ENCODE measurements at regions not wholly inside any gene's neighbourhood (a gene's known extent, or its start where the extent isn't known, plus 50 kb on each side); places are given as distances from the start of the nearest gene placed in this dataset.

- H3K27ac ChIP-seq (ENCODE audit: low read depth, low read length), result no peak overlapping the region
- H3K4me1 ChIP-seq (ENCODE audit: control insufficient read depth, insufficient read depth, low read length), result no peaks in the 10 kb centered on the region
- H3K4me3 ChIP-seq (ENCODE audit: low read depth, low read length), result no peak overlapping the region
- no peaks in the 10 kb centered on the region for H3K36me3 ChIP-seq (ENCODE audit: control insufficient read depth, insufficient read depth, low read length)
- DNase-seq (ENCODE audit: low read depth in 4 of 6, low spot score in 6 of 6), result no peak
- H3K9me3 ChIP-seq (ENCODE audit: control insufficient read depth, insufficient read depth, low read length), result no peaks in the 10 kb centered on the region
- H3K27me3 ChIP-seq (ENCODE audit: control insufficient read depth, insufficient read depth, low read length), result no peaks in the 10 kb centered on the region
Measured at GRCh38 chr11:96707273-96707672, 317.5 kb downstream of the JRKL start.

DNA sequence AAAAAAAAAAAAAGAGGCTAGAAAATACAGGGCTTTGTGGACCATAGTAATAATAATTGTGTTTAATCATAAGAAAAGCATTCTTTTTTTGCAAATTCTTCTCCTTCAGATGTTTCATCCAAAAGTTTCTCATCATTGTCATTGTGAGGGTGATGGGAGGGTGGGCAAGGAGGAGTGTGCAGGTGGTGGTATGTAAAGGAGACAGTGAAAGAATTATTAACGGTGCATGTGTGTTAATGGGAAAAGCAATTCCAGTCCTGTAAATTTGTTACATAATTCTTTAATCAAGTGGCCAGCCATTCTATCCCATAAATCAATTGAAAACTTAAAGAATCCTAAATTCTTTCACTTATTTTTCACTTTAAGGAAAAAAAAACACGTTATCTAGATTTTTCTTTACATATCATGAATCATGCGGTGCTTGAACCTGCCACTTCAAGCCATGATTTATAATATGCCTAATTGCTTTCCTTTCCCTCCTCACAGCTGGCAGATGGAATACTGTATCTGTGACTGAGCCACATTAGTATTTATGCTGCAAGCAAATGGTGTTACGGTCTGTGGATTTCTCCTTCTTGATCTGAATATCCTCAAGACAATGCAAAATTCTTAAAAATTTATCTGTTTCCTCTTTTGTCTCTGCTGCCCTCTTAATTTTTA is 318.5 kb downstream of the JRKL start:
- Histone ChIP-seq H3K4me3 (ENCODE audit: low read depth, low read length) (no peak overlapping the region), H3K9me3 (ENCODE audit: control insufficient read depth, insufficient read depth, low read length) (no peaks in the 10 kb centered on the region), H3K27ac (ENCODE audit: low read depth, low read length) (no peak overlapping the region), H3K4me1 (ENCODE audit: control insufficient read depth, insufficient read depth, low read length) (no peaks in the 10 kb centered on the region), H3K36me3 (ENCODE audit: control insufficient read depth, insufficient read depth, low read length) (no peaks in the 10 kb centered on the region), H3K27me3 (ENCODE audit: control insufficient read depth, insufficient read depth, low read length) (no peaks in the 10 kb centered on the region)
- WGBS (ENCODE audit: insufficient coverage), result 80% methylated on average over 1 of the region's 4 CpGs
- DNase-seq (ENCODE audit: low read depth in 4 of 6, low spot score in 6 of 6), result peak in 1 of 6 donors; percentile 50

DNA sequence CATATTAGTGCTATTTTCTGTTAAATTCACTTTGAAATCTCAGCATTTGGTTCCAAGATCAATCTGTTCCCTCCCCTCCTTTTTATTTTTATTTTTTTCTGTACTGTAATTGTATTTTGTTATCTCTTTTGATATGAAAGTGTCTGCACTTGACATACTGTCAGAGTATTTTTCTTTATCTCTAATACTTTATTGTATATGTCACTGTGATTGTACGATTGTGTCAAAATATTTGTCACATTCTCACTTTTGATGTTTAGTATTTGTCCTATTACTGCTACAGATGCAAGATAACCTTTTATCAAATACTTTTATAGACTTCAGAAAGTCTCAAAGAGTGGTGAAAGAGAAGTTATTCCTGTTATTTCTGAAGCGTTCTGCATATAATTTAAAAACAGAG is 323.5 kb downstream of the JRKL start:
- H3K9me3 ChIP-seq (ENCODE audit: control insufficient read depth, insufficient read depth, low read length), result no peaks in the 10 kb centered on the region
- H3K4me3 ChIP-seq (ENCODE audit: low read depth, low read length), result no peak overlapping the region
- WGBS (ENCODE audit: insufficient coverage), result no CpG with 5 or more reads among the region's 2 CpGs
- no peak overlapping the region for H3K27ac ChIP-seq (ENCODE audit: low read depth, low read length)
- no peak for DNase-seq (ENCODE audit: low read depth in 4 of 6, low spot score in 6 of 6)
- H3K36me3 ChIP-seq (ENCODE audit: control insufficient read depth, insufficient read depth, low read length), result no peaks in the 10 kb centered on the region
- H3K4me1 ChIP-seq (ENCODE audit: control insufficient read depth, insufficient read depth, low read length), result no peaks in the 10 kb centered on the region
- no peaks in the 10 kb centered on the region for H3K27me3 ChIP-seq (ENCODE audit: control insufficient read depth, insufficient read depth, low read length)

GRCh38 chr11:96714689-96715088 is 324.9 kb downstream of the JRKL start:
- no peaks in the 10 kb centered on the region for H3K27me3 ChIP-seq (ENCODE audit: control insufficient read depth, insufficient read depth, low read length)
- DNase-seq (ENCODE audit: low read depth in 4 of 6, low spot score in 6 of 6), result no peak
- H3K4me1 ChIP-seq (ENCODE audit: control insufficient read depth, insufficient read depth, low read length), result no peaks in the 10 kb centered on the region
- WGBS (ENCODE audit: insufficient coverage), result no CpG with 5 or more reads among the region's 2 CpGs
- H3K27ac ChIP-seq (ENCODE audit: low read depth, low read length), result no peak overlapping the region
- H3K9me3 ChIP-seq (ENCODE audit: control insufficient read depth, insufficient read depth, low read length), result no peaks in the 10 kb centered on the region
- no peaks in the 10 kb centered on the region for H3K36me3 ChIP-seq (ENCODE audit: control insufficient read depth, insufficient read depth, low read length)
- no peak overlapping the region for H3K4me3 ChIP-seq (ENCODE audit: low read depth, low read length)

GRCh38 chr11:96715208-96715607 is 325.4 kb downstream of the JRKL start:
- H3K36me3 ChIP-seq (ENCODE audit: control insufficient read depth, insufficient read depth, low read length), result no peaks in the 10 kb centered on the region
- no peaks in the 10 kb centered on the region for H3K27me3 ChIP-seq (ENCODE audit: control insufficient read depth, insufficient read depth, low read length)
- no peaks in the 10 kb centered on the region for H3K9me3 ChIP-seq (ENCODE audit: control insufficient read depth, insufficient read depth, low read length)
- DNase-seq (ENCODE audit: low read depth in 4 of 6, low spot score in 6 of 6), result no peak
- H3K4me3 ChIP-seq (ENCODE audit: low read depth, low read length), result no peak overlapping the region
- no peaks in the 10 kb centered on the region for H3K4me1 ChIP-seq (ENCODE audit: control insufficient read depth, insufficient read depth, low read length)
- no peak overlapping the region for H3K27ac ChIP-seq (ENCODE audit: low read depth, low read length)
- WGBS (ENCODE audit: insufficient coverage), result 100% methylated on average over 1 of the region's 3 CpGs

DNA sequence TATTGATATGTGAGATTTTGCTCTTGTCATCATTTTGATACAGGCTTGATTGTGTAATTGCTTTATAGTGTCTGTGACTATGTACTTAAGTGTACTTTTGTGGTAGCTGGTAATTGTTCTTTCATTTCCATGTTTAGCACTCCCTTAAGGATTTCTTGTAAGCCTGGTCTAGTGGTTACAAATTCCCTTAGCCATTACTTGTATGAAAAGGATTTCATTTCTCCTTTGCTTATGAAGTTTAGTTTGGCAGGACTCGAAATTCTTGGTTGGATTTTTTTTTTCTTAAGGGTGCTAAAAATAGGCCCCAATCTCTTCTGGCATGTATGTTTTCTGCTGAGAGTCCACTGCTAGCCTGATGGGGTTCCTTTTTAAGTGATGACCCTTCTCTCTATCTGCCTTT is 346.8 kb downstream of the JRKL start:
- Histone ChIP-seq H3K9me3 (ENCODE audit: control insufficient read depth, insufficient read depth, low read length) (peaks cover 2% of the 10 kb centered on the region), H3K27ac (ENCODE audit: low read depth, low read length) (no peak overlapping the region), H3K36me3 (ENCODE audit: control insufficient read depth, insufficient read depth, low read length) (no peaks in the 10 kb centered on the region), H3K4me1 (ENCODE audit: control insufficient read depth, insufficient read depth, low read length) (no peaks in the 10 kb centered on the region), H3K4me3 (ENCODE audit: low read depth, low read length) (no peak overlapping the region), H3K27me3 (ENCODE audit: control insufficient read depth, insufficient read depth, low read length) (no peaks in the 10 kb centered on the region)
- 75% methylated on average over 1 of the region's 1 CpG for WGBS (ENCODE audit: insufficient coverage)
- DNase-seq (ENCODE audit: low read depth in 4 of 6, low spot score in 6 of 6), result no peak

DNA sequence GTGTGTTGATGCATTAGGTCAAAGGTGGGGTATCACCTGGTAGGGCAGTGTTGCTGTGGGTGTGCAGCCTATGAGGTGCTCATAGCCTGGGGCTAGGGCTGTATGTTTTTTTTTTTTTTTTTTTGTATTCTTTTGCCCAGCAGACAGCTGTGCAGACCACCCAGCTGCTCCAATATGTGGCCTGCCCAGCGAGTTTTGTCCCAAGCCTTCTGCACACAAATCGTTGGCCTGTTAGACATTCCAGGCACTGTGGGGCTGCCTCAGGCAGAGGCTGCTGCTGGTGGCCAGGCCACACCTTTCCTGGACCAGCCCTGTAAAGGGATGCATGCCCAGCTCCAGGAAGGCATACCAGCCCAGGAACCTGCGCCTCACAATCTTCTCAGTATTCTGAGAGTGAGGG is 348.5 kb downstream of the JRKL start:
- Histone ChIP-seq H3K4me1 (ENCODE audit: control insufficient read depth, insufficient read depth, low read length) (no peaks in the 10 kb centered on the region), H3K9me3 (ENCODE audit: control insufficient read depth, insufficient read depth, low read length) (peaks cover 2% of the 10 kb centered on the region), H3K27me3 (ENCODE audit: control insufficient read depth, insufficient read depth, low read length) (no peaks in the 10 kb centered on the region), H3K36me3 (ENCODE audit: control insufficient read depth, insufficient read depth, low read length) (no peaks in the 10 kb centered on the region), H3K27ac (ENCODE audit: low read depth, low read length) (no peak overlapping the region), H3K4me3 (ENCODE audit: low read depth, low read length) (no peak overlapping the region)
- WGBS (ENCODE audit: insufficient coverage), result 91% methylated on average over 3 of the region's 3 CpGs
- DNase-seq (ENCODE audit: low read depth in 4 of 6, low spot score in 6 of 6), result no peak

GRCh38 chr11:96741068-96741467 is 351.3 kb downstream of the JRKL start:
- Histone ChIP-seq H3K27me3 (ENCODE audit: control insufficient read depth, insufficient read depth, low read length) (no peaks in the 10 kb centered on the region), H3K36me3 (ENCODE audit: control insufficient read depth, insufficient read depth, low read length) (no peaks in the 10 kb centered on the region), H3K27ac (ENCODE audit: low read depth, low read length) (no peak overlapping the region), H3K9me3 (ENCODE audit: control insufficient read depth, insufficient read depth, low read length) (no peaks in the 10 kb centered on the region), H3K4me3 (ENCODE audit: low read depth, low read length) (no peak overlapping the region), H3K4me1 (ENCODE audit: control insufficient read depth, insufficient read depth, low read length) (no peaks in the 10 kb centered on the region)
- DNase-seq (ENCODE audit: low read depth in 4 of 6, low spot score in 6 of 6), result no peak
- WGBS (ENCODE audit: insufficient coverage), result 95% methylated on average over 4 of the region's 5 CpGs

DNA sequence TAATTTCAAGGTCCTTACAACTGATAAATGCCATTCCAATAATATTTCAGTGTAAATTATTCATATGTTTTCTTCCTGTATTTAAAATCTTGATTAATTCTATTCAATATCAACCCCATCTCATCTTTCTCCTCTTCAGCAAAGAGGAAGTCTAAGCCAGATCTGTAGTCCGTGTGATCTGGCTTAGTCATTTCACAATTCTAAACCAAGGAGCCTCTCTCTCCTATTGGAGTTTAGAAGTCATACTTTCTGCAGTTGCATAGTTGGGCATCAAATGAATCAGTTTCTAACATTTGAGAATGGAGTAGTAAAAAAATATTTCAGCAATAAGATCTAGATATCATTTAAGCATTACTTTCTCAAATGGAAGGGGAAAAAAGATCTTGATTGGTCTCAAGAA is 354.9 kb downstream of the JRKL start:
- no peak overlapping the region for H3K27ac ChIP-seq (ENCODE audit: low read depth, low read length)
- no peaks in the 10 kb centered on the region for H3K9me3 ChIP-seq (ENCODE audit: control insufficient read depth, insufficient read depth, low read length)
- no peak overlapping the region for H3K4me3 ChIP-seq (ENCODE audit: low read depth, low read length)
- no CpG with 5 or more reads among the region's 1 CpG for WGBS (ENCODE audit: insufficient coverage)
- H3K4me1 ChIP-seq (ENCODE audit: control insufficient read depth, insufficient read depth, low read length), result no peaks in the 10 kb centered on the region
- DNase-seq (ENCODE audit: low read depth in 4 of 6, low spot score in 6 of 6), result no peak
- H3K36me3 ChIP-seq (ENCODE audit: control insufficient read depth, insufficient read depth, low read length), result no peaks in the 10 kb centered on the region
- H3K27me3 ChIP-seq (ENCODE audit: control insufficient read depth, insufficient read depth, low read length), result no peaks in the 10 kb centered on the region

DNA sequence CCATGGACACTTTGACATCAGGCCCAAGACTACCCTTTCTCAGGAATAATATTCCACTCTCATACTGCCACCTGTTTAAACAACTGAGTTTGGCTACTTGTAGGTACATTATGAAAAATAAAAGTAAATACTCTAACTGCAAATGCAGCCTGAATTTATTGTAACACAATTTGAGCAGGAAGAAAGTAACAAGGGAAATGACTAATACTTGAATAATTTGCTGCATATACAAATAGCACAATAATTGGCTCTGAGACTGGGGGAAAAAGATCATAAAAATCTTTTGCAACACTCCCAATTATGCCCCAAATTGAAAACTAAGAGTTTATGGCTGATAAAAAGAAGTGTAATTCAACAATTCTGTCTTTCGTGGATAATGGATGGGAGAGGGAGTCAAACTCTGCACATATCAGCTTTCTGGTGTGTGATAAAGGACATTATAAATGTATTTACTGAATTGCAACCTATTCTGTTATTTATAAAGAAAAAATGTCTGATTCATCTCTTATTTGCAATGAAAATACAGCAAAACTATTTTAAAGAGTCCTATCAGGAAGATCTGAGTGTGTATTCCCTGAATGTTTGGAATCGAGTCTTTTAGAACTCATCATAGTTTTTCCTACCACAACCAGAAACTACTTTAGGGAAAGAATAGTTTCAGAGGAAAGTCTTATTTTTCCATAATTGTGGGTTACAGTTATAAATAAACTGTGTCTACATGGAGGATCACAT is 359.0 kb downstream of the JRKL start:
- H3K36me3 ChIP-seq (ENCODE audit: control insufficient read depth, insufficient read depth, low read length), result no peaks in the 10 kb centered on the region
- no peak for DNase-seq (ENCODE audit: low read depth in 4 of 6, low spot score in 6 of 6)
- no peak overlapping the region for H3K4me3 ChIP-seq (ENCODE audit: low read depth, low read length)
- no peaks in the 10 kb centered on the region for H3K27me3 ChIP-seq (ENCODE audit: control insufficient read depth, insufficient read depth, low read length)
- no peak overlapping the region for H3K27ac ChIP-seq (ENCODE audit: low read depth, low read length)
- H3K4me1 ChIP-seq (ENCODE audit: control insufficient read depth, insufficient read depth, low read length), result no peaks in the 10 kb centered on the region
- no CpG with 5 or more reads among the region's 2 CpGs for WGBS (ENCODE audit: insufficient coverage)
- H3K9me3 ChIP-seq (ENCODE audit: control insufficient read depth, insufficient read depth, low read length), result no peaks in the 10 kb centered on the region

All from spinal cord (tissue), 9 donors.